ENCODE measurements at regions not wholly inside any gene's neighbourhood (a gene's known extent, or its start where the extent isn't known, plus 50 kb on each side); places are given as distances from the start of the nearest gene placed in this dataset.

DNA sequence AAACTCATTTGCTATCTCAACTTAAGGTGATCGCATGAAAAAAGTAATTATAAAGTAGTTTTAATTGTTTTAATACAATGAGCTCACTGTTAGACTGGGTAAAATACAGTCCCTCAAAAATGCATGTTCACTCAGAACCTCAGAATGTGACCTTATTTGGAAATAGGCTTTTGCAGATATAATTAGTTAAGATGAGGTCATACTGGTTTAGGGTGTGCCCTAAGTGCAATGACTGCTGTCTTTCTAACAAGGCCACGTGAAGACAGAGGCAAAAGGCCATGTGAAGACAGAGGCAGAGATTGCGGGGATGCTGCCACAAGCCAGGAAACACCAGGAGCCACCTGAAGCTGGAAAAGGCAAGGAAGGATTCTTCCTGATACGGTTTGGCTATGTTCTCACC lies 262.1 kb downstream of the NKX6-1 start:
- H3K4me3 ChIP-seq = no peak overlapping the region
- no peaks in the 10 kb centered on the region for H3K36me3 ChIP-seq (ENCODE audit: insufficient read depth, low read length)
- TF ChIP-seq EZH2 (IDR thresholded peaks at IDR 0.05) = no peak
- no peak for TF ChIP-seq POLR2AphosphoS5 (IDR thresholded peaks at IDR 0.05; ENCODE audit: borderline replicate concordance, low read depth, low read length)
- TF ChIP-seq FOXP2 (optimal IDR thresholded peaks at IDR 0.05; ENCODE audit: control extremely low read depth, extremely low read length, insufficient read depth) = no peak
- no peaks in the 10 kb centered on the region for H3K9me3 ChIP-seq (ENCODE audit: low read depth, low read length)
- no peak overlapping the region for H3K9ac ChIP-seq (ENCODE audit: insufficient read length)
- H3K27ac ChIP-seq = no peak overlapping the region
- no peak for DNase-seq (ENCODE audit: low read depth, low spot score)

- no peak overlapping the region for H3K27ac ChIP-seq
- H3K36me3 ChIP-seq (ENCODE audit: insufficient read depth, low read length) = no peaks in the 10 kb centered on the region
- no peak for DNase-seq (ENCODE audit: low read depth, low spot score)
- no peaks in the 10 kb centered on the region for H3K9me3 ChIP-seq (ENCODE audit: low read depth, low read length)
- TF ChIP-seq FOXP2 (optimal IDR thresholded peaks at IDR 0.05; ENCODE audit: control extremely low read depth, extremely low read length, insufficient read depth) (no peak), EZH2 (IDR thresholded peaks at IDR 0.05) (no peak), POLR2AphosphoS5 (IDR thresholded peaks at IDR 0.05; ENCODE audit: borderline replicate concordance, low read depth, low read length) (no peak)
- no peak overlapping the region for H3K4me3 ChIP-seq
- no peak overlapping the region for H3K9ac ChIP-seq (ENCODE audit: insufficient read length)
Measured at GRCh38 chr4:84235126-84235944, 263.8 kb downstream of the NKX6-1 start.

GRCh38 chr4:84232309-84233095 lies 266.6 kb downstream of the NKX6-1 start:
- no peak overlapping the region for H3K4me3 ChIP-seq
- no peaks in the 10 kb centered on the region for H3K36me3 ChIP-seq (ENCODE audit: insufficient read depth, low read length)
- H3K9me3 ChIP-seq (ENCODE audit: low read depth, low read length) = no peaks in the 10 kb centered on the region
- no peak overlapping the region for H3K9ac ChIP-seq (ENCODE audit: insufficient read length)
- no peak for DNase-seq (ENCODE audit: low read depth, low spot score)
- no peak overlapping the region for H3K27ac ChIP-seq
- TF ChIP-seq POLR2AphosphoS5 (IDR thresholded peaks at IDR 0.05; ENCODE audit: borderline replicate concordance, low read depth, low read length) (no peak), FOXP2 (optimal IDR thresholded peaks at IDR 0.05; ENCODE audit: control extremely low read depth, extremely low read length, insufficient read depth) (no peak), EZH2 (IDR thresholded peaks at IDR 0.05) (no peak)

DNA sequence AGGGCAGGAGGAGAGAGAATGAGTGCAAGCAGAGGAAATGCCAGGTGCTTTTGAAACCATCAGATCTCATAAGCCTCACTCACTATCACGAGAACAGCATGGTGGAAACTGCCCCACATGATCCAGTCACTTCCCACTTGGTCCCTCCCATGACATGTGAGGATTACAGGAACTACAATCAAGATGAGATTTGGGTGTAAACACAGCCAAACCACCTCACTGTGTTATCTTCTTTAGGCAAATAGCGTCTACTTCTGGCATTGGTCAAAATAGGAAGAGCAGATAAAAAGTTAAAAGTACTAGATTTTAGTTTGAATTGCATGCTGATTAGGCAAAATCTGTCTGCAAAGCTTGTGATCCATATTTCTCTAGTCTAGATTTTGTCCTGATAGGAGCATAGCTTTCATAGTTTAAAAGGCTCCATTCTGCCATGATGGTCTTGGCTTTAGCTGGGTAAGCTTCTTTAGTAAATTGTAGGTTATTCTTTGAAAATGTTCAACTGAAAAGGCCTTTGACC lies 267.5 kb downstream of the NKX6-1 start:
- no peaks in the 10 kb centered on the region for H3K9me3 ChIP-seq (ENCODE audit: low read depth, low read length)
- TF ChIP-seq FOXP2 (optimal IDR thresholded peaks at IDR 0.05; ENCODE audit: control extremely low read depth, extremely low read length, insufficient read depth) = no peak
- TF ChIP-seq POLR2AphosphoS5 (IDR thresholded peaks at IDR 0.05; ENCODE audit: borderline replicate concordance, low read depth, low read length) = no peak
- TF ChIP-seq EZH2 (IDR thresholded peaks at IDR 0.05) = no peak
- H3K4me3 ChIP-seq = no peak overlapping the region
- no peak overlapping the region for H3K9ac ChIP-seq (ENCODE audit: insufficient read length)
- no peak overlapping the region for H3K27ac ChIP-seq
- DNase-seq (ENCODE audit: low read depth, low spot score) = no peak
- H3K36me3 ChIP-seq (ENCODE audit: insufficient read depth, low read length) = no peaks in the 10 kb centered on the region

- DNase-seq (ENCODE audit: low read depth, low spot score) = no peak
- H3K9me3 ChIP-seq (ENCODE audit: low read depth, low read length) = no peaks in the 10 kb centered on the region
- H3K27ac ChIP-seq = no peak overlapping the region
- H3K9ac ChIP-seq (ENCODE audit: insufficient read length) = no peak overlapping the region
- TF ChIP-seq EZH2 (IDR thresholded peaks at IDR 0.05) = no peak
- no peak for TF ChIP-seq POLR2AphosphoS5 (IDR thresholded peaks at IDR 0.05; ENCODE audit: borderline replicate concordance, low read depth, low read length)
- no peak for TF ChIP-seq FOXP2 (optimal IDR thresholded peaks at IDR 0.05; ENCODE audit: control extremely low read depth, extremely low read length, insufficient read depth)
- H3K36me3 ChIP-seq (ENCODE audit: insufficient read depth, low read length) = no peaks in the 10 kb centered on the region
- H3K4me3 ChIP-seq = no peak overlapping the region
Measured at GRCh38 chr4:84224522-84224921, 274.6 kb downstream of the NKX6-1 start.

GRCh38 chr4:84221704-84222103 lies 277.4 kb downstream of the NKX6-1 start:
- no peaks in the 10 kb centered on the region for H3K9me3 ChIP-seq (ENCODE audit: low read depth, low read length)
- H3K4me3 ChIP-seq = no peak overlapping the region
- H3K9ac ChIP-seq (ENCODE audit: insufficient read length) = no peak overlapping the region
- H3K27ac ChIP-seq = no peak overlapping the region
- H3K36me3 ChIP-seq (ENCODE audit: insufficient read depth, low read length) = no peaks in the 10 kb centered on the region
- no peak for DNase-seq (ENCODE audit: low read depth, low spot score)
- no peak for TF ChIP-seq FOXP2 (optimal IDR thresholded peaks at IDR 0.05; ENCODE audit: control extremely low read depth, extremely low read length, insufficient read depth)
- TF ChIP-seq EZH2 (IDR thresholded peaks at IDR 0.05) = no peak
- no peak for TF ChIP-seq POLR2AphosphoS5 (IDR thresholded peaks at IDR 0.05; ENCODE audit: borderline replicate concordance, low read depth, low read length)

GRCh38 chr4:84220990-84221389 lies 278.1 kb downstream of the NKX6-1 start:
- no peaks in the 10 kb centered on the region for H3K36me3 ChIP-seq (ENCODE audit: insufficient read depth, low read length)
- DNase-seq (ENCODE audit: low read depth, low spot score) = no peak
- H3K27ac ChIP-seq = no peak overlapping the region
- no peak overlapping the region for H3K9ac ChIP-seq (ENCODE audit: insufficient read length)
- TF ChIP-seq FOXP2 (optimal IDR thresholded peaks at IDR 0.05; ENCODE audit: control extremely low read depth, extremely low read length, insufficient read depth) = no peak
- TF ChIP-seq POLR2AphosphoS5 (IDR thresholded peaks at IDR 0.05; ENCODE audit: borderline replicate concordance, low read depth, low read length) = no peak
- no peak for TF ChIP-seq EZH2 (IDR thresholded peaks at IDR 0.05)
- no peak overlapping the region for H3K4me3 ChIP-seq
- H3K9me3 ChIP-seq (ENCODE audit: low read depth, low read length) = no peaks in the 10 kb centered on the region

GRCh38 chr4:84219656-84220055 lies 279.4 kb downstream of the NKX6-1 start:
- no peak overlapping the region for H3K4me3 ChIP-seq
- no peak overlapping the region for H3K9ac ChIP-seq (ENCODE audit: insufficient read length)
- no peak overlapping the region for H3K27ac ChIP-seq
- no peaks in the 10 kb centered on the region for H3K9me3 ChIP-seq (ENCODE audit: low read depth, low read length)
- DNase-seq (ENCODE audit: low read depth, low spot score) = no peak
- no peaks in the 10 kb centered on the region for H3K36me3 ChIP-seq (ENCODE audit: insufficient read depth, low read length)
- TF ChIP-seq EZH2 (IDR thresholded peaks at IDR 0.05) (no peak), FOXP2 (optimal IDR thresholded peaks at IDR 0.05; ENCODE audit: control extremely low read depth, extremely low read length, insufficient read depth) (no peak), POLR2AphosphoS5 (IDR thresholded peaks at IDR 0.05; ENCODE audit: borderline replicate concordance, low read depth, low read length) (no peak)
